ENCODE measurements at regions not wholly inside any gene's neighbourhood (a gene's known extent, or its start where the extent isn't known, plus 50 kb on each side); places are given as distances from the start of the nearest gene placed in this dataset.

DNA sequence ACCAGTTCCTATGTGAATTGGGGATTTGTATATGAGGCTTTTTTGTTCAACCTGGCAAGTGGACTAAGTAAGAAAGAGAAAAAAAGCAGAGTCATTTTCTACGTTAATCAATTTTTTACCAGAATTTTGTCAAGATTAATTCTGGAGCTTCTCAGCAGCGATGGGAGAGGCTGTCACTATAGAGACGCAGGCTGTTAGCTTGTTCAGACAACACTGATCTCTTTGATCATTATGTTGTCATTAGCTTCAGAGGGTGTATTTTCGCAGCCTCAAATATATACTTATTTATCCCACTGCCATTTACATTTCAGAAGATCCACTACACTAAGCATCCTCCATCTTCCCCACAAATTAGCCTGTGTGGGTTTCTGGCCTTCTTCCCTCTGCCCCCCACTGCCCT lies 196.7 kb upstream of the PFKP start:
- TF ChIP-seq ARNT (IDR thresholded peaks at IDR 0.05) (no peak), SUZ12 (IDR thresholded peaks at IDR 0.05) (no peak), ZNF384 (IDR thresholded peaks at IDR 0.05) (no peak), SP1 (IDR thresholded peaks at IDR 0.05) (no peak), BHLHE40 (IDR thresholded peaks at IDR 0.05; ENCODE audit: borderline replicate concordance) (no peak), CTBP1 (IDR thresholded peaks at IDR 0.05; ENCODE audit: borderline replicate concordance) (no peak), FOXM1 (IDR thresholded peaks at IDR 0.05; ENCODE audit: borderline replicate concordance) (no peak), FOXK2 (IDR thresholded peaks at IDR 0.05) (no peak), LEF1 (IDR thresholded peaks at IDR 0.05; ENCODE audit: borderline replicate concordance) (no peak), TARDBP (IDR thresholded peaks at IDR 0.05) (no peak), NFRKB (IDR thresholded peaks at IDR 0.05) (no peak), ELF4 (IDR thresholded peaks at IDR 0.05) (no peak), HDGF (IDR thresholded peaks at IDR 0.05; ENCODE audit: borderline replicate concordance) (no peak)
